ENCODE measurements at regions not wholly inside any gene's neighbourhood (a gene's known extent, or its start where the extent isn't known, plus 50 kb on each side); places are given as distances from the start of the nearest gene placed in this dataset.

GRCh38 chr2:12207491-12207890 lies 461.1 kb downstream of the LPIN1 start:
- no peak for DNase-seq (ENCODE audit: low spot score)
- intact Hi-C loops (cut with DNase I) = no loop called here

- DNase-seq (ENCODE audit: low spot score) = no peak
- intact Hi-C loops (cut with DNase I) = no loop called here
Observed at GRCh38 chr2:12210016-12210933, 463.8 kb downstream of the LPIN1 start.

- DNase-seq (ENCODE audit: low spot score) = no peak
- intact Hi-C loops (cut with DNase I) = no loop called here
Observed at GRCh38 chr2:12211326-12212175, 465.1 kb downstream of the LPIN1 start.

- intact Hi-C loops (cut with DNase I) = no loop called here
- no peak for DNase-seq (ENCODE audit: low spot score)
Observed at GRCh38 chr2:12212841-12213597, 466.6 kb downstream of the LPIN1 start.

- DNase-seq (ENCODE audit: low spot score) = no peak
- intact Hi-C loops (cut with DNase I) = no loop called here
Observed at GRCh38 chr2:12217175-12217574, 470.7 kb downstream of the LPIN1 start.

GRCh38 chr2:12219761-12220160 lies 473.3 kb downstream of the LPIN1 start:
- intact Hi-C loops (cut with DNase I) = no loop called here
- DNase-seq (ENCODE audit: low spot score) = no peak

- no peak for DNase-seq (ENCODE audit: low spot score)
- intact Hi-C loops (cut with DNase I) = no loop called here
Observed at GRCh38 chr2:12221584-12221983, 475.2 kb downstream of the LPIN1 start.

- no peak for DNase-seq (ENCODE audit: low spot score)
- intact Hi-C loops (cut with DNase I) = no loop called here
Observed at GRCh38 chr2:12222554-12222953, 476.1 kb downstream of the LPIN1 start.

GRCh38 chr2:12223732-12224131 lies 477.3 kb downstream of the LPIN1 start:
- intact Hi-C loops (cut with DNase I) = no loop called here
- no peak for DNase-seq (ENCODE audit: low spot score)

- no peak for DNase-seq (ENCODE audit: low spot score)
- intact Hi-C loops (cut with DNase I) = loop anchor here (5.0 kb wide), 1 partner anchor 41 kb away; no protein-coding TSS in a partner anchor
Observed at GRCh38 chr2:12226653-12227052, 480.2 kb downstream of the LPIN1 start.

GRCh38 chr2:12227941-12228608 lies 481.6 kb downstream of the LPIN1 start:
- intact Hi-C loops (cut with DNase I) = loop anchor here (5.0 kb wide), 1 partner anchor 39 kb away; no protein-coding TSS in a partner anchor
- DNase-seq (ENCODE audit: low spot score) = no peak

- intact Hi-C loops (cut with DNase I) = no loop called here
- DNase-seq (ENCODE audit: low spot score) = no peak
Observed at GRCh38 chr2:12231288-12231687, 484.9 kb downstream of the LPIN1 start.

- DNase-seq (ENCODE audit: low spot score) = no peak
- intact Hi-C loops (cut with DNase I) = no loop called here
Observed at GRCh38 chr2:12232876-12233275, 483.9 kb upstream of the TRIB2 start.

- intact Hi-C loops (cut with DNase I) = no loop called here
Observed at GRCh38 chr2:12236136-12236844, 480.4 kb upstream of the TRIB2 start.

GRCh38 chr2:12240206-12240605 lies 476.5 kb upstream of the TRIB2 start:
- no peak for DNase-seq (ENCODE audit: low spot score)
- intact Hi-C loops (cut with DNase I) = no loop called here

More at GRCh38 chr2:12236136-12236844, 480.4 kb upstream of the TRIB2 start:
- DNase-seq (ENCODE audit: low spot score) = no peak

GRCh38 chr2:12243381-12243780 lies 473.4 kb upstream of the TRIB2 start:
- intact Hi-C loops (cut with DNase I) = no loop called here
- DNase-seq (ENCODE audit: low spot score) = no peak

GRCh38 chr2:12244070-12244469 lies 472.7 kb upstream of the TRIB2 start:
- DNase-seq (ENCODE audit: low spot score) = no peak
- intact Hi-C loops (cut with DNase I) = no loop called here

- intact Hi-C loops (cut with DNase I) = no loop called here
Observed at GRCh38 chr2:12251121-12251520, 465.6 kb upstream of the TRIB2 start.

GRCh38 chr2:12251749-12252148 lies 465.0 kb upstream of the TRIB2 start:
- intact Hi-C loops (cut with DNase I) = no loop called here
- no peak for DNase-seq (ENCODE audit: low spot score)

More at GRCh38 chr2:12251121-12251520, 465.6 kb upstream of the TRIB2 start:
- DNase-seq (ENCODE audit: low spot score) = no peak
